DMS53 (cell line): ENCODE measurements at regions not wholly inside any gene's neighbourhood (a gene's known extent, or its start where the extent isn't known, plus 50 kb on each side); places are given as distances from the start of the nearest gene placed in this dataset.
A peak's percentile ranks its signal among the peaks of the same experiment; 100 is the strongest.

Source experiments
- DNase-seq: peaks from one replicate; lab custom pipeline; 2025; lab: John Stamatoyannopoulos, UW

DNA sequence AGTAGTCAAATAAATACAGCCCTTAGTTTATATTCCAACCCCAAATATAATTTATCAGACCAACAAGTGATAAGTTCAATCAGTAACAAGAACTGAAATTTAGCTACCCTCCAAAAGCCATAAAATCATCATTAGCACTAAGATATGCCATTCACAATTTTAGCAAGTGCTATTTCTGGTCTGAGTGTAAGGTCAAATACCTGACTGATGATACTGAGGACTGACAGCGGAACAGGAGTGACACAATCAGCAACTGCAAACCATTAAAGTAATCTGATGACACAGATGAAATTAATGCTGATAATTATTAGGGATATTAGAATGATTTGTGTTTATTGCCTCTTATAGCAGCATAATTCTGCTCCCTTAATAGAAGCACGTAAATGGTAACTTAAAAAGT is 152.7 kb upstream of the SPHKAP start:
- DNase-seq, result no peak

DNA sequence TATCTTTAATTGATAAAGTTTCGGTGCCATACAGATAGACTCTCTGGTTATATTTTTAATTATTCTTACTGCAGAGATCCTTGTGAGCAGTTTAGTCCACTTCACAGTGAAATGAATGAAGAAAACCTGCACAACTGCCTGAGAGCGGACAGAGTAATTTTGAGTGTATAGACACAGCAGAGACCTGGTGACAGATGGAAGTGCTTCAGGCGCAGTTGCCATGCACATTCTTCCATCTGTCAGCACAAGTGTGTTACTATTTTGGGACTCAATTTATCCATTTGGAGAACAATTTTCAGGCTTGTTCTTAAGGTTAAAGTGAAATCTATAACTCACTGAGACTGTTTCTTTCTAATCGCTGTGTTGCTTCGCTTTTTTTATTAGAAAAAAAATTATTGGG is 147.8 kb upstream of the SPHKAP start:
- no peak for DNase-seq

DNA sequence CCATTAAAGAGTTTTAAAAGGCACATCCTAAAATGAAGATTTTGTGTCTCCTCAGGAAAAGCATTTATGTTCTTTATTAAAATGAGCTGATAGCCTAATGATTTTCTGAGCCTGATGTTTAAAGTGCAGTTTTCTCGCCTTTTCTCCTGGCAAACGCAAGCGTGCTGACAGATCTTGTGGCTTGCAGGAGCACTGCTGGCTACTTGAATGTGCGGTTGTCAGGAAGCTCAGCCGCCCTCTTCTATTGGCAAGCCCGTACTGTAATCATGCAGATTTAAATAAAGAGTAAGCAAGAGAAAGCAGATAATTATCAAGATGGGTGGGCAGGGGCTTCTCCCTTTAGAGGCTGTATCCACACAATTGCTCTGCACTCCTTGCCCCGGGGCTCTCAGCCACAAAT is 139.5 kb upstream of the SPHKAP start:
- no peak for DNase-seq

DNA sequence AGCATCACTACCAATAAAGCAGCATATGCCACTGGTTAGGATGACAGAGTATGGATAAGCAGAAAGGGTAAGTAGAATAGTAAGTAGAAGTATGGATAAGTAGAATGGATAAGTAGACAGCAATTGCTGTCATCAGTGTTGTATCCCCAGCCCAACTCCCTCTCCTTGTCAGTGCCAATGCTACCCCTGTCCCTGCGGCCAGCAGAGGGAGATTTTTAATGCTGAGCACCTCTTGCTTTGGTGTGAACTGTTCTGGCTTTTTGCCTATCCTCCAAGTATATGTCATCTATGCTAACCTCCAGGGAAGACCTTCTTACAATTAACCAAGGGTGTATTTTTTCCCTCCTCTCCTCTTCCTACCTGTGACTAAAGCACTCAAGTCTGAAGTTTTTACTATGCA is 136.7 kb upstream of the SPHKAP start:
- peak; percentile 63 for DNase-seq

DNA sequence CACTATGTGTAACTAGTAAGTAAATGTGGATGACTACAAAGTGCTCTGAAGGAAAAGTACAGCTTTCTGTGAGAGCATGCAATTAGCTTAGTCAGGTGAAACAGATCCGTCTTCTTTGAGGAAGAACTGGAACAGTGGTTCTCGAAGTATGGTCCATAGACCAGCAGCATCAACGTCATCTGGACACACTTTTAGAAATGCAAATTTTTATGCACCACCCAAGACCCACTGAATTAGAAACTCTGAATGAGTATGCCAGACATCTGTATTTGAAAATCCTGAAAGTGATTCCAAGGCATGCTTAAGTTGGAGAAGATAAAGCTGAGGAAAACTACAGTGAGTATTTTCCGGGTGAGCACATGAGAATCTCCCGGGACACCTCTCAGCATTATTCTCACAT is 130.7 kb upstream of the SPHKAP start:
- DNase-seq, result no peak

DNA sequence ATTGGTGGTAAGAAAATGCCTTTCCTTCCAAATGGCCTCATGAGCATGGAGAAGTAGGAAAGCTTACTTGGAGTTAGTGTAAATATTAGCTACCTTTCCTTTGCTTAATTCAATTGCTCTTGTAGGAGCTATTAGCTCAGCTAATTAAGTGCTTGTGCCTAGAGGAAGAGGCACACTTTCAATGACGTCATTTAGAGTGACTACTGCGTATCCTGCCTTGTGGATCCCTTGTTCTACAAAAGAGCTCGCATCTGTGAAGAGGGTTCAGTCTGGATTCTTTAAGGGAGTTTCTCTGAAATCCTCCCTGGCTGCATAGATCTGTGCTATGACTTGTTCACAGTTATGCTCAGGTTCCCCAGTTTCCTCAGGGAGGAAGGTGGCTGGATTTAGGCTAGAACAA is 122.5 kb upstream of the SPHKAP start:
- no peak for DNase-seq

DNA sequence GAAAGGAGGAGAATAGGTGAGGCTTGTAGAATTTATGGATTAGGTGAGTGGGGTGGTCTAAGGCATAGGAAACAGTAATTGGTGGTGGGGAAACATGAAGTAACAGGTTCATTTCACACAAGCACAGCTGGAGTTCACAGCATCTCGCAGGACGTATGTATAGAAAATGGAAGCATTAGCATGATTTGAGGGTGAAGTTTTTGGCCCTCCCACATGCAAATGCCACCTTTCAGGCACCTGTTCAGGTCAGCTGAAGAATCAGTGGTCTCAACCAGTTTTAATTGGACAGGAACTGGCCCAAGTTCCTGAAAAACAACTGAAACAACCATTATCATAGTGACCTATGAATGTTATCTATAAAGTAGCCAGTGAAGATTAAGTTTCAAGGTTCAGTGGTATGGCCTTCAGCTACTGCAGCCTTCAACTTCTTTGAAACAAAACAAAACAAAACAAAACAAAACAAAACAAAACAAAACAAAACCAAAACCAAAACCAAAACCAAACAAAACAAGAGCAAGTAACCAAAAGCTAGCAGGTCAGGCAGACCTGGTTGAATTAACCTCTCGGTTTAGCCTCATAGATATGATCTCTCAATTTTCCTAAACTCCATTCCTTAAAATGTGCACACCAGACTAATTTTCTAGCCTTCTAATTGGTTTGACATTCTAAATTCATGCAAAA is 102.1 kb upstream of the SPHKAP start:
- DNase-seq, result no peak

DNA sequence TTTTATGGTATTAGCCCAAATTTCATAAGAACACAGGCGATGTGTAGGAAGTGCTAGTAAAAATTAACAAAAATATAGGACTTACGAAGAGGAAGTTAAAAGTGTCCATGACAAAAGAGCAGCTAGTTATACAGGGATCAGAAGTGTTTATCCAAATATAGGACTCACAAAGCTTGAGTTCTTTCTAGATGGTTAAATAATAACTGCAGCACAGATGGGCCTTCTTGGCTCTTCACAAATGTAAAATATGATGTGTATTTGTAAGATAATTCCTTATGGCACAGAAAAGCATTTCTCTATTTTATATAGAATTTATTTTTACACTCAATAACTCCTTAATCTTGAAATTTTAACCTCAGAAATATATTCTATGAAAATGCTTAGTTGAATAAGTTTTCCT is 100.9 kb upstream of the SPHKAP start:
- no peak for DNase-seq

DNA sequence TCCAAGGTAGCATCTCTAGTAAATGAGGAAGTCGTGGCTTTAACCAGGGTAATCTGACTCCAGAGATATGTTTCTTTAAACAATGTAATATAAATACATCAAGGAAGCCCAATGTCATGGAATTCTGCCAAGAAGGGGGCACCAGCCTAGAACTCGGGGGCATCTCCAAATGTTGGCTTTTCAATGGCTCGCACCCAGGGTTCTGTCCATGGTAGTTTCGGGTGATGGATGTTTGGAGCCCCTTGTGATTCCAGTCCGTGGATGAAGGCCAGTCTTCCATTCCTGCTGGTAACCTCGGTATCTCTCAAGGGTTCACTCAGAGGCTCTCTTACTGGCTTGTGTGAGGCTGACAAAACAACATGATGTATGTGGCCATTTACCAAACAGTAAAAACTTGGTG is 91.7 kb upstream of the SPHKAP start:
- DNase-seq, result no peak

DNA sequence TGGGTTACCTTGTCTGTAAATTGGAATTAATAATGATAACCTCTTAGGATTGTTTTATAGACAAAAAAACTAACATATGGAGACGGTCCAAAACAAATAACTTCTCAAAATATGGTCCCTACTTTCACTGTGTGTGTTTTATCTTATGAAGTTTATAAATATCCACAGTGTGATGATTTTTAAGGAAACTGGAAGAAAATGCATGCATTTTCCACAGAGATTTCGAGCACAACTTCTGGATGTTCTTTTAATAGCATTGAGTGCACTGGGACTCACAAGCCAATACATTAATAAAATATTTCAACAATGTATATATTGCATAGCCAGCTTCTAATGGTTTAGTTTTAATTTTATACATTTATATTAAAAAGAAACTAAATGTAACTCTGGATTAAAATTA is 87.9 kb upstream of the SPHKAP start:
- DNase-seq, result no peak

DNA sequence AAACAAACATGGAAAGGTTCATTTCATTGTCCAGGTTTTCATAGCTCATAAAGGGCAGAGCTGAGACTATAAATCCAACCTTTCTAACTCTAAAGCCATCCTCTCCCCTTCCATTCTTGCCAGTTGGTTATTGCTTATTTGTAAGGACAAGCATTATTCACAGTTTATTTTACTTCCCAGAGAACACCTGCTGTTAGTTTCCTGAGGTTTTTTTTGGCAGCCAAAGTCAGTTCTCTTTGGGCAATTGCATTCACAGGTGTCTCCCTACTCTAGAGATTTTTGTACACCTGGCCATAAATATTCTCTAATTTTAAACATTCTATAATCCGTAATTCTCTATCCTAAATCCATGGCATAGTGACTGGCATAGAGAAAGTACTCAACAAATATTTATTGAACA is 87.3 kb upstream of the SPHKAP start:
- peak; percentile 18 for DNase-seq

DNA sequence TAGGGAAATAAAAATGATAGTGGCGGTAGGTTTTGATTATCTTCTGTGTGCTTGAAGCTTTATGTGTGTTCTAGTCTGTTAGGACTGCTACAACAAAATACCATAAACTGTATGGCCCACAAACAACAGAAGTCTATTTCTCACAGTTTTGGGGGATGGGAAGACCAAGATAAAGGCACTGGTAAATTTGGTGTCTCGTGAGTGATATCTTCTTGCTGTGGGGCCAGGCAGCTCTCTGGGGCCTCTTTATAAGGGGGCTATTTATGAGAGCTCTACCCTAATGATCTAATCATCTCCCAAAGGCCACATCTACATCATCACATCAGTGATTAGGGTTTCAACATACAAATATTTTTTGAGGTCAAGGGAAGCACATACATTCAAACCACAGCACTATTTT is 86.8 kb upstream of the SPHKAP start:
- DNase-seq, result no peak

DNA sequence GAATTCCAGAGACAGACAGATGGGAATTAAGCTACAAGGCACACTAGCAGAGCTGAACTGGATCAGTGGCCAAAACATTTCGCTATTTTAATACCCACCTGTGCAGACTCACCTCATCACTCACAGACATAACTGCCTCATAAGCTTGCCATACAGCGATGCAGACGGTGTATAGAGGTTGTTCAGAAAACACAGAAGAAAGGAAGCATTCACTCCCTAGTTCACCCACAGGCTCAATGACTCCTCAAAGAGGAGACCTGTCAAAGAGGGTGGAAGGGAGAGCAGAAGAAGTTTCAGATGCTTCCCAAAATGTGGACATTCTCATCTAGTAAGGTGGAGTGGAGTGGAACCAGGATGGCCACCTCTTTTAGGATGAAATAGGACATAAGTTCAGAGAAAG is 81.7 kb upstream of the SPHKAP start:
- no peak for DNase-seq

DNA sequence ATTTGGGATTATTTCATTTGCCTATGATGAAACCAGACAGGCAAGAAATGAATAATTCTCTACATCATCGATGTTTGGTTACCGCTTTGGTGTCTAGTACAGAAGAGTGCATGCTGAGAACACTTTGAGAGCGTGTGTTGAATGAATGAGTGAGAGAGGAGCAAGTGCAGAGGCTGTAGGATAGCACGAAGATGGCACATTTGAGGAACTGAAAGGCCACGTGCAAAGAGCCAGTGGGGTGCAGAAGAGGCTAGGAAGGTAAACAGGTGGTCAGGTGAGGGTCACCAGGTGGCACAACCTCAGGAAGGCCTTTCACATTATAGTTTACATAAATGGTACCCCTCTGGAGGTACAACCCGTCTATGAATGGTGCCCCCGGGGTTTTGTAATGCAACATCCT is 80.1 kb upstream of the SPHKAP start:
- DNase-seq, result no peak

DNA sequence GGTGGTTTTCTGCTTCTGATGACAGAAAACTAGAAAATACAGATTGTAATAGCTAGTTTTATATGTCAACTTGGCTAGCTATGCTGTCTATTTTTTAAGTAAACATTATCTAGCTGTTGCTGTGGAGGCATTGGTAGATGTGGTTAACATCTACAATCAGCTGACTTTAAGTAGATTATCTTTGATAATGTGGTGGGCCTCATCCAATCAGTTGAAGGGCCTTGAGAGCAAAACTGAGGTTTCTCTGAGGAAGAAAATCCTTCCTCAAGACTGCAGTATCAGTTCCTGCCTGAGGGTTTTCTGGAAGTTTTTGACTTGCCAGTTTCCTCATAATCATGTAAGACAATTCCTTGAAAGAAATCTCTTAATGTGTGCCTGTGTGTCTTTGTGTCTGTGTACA is 75.9 kb upstream of the SPHKAP start:
- no peak for DNase-seq

DNA sequence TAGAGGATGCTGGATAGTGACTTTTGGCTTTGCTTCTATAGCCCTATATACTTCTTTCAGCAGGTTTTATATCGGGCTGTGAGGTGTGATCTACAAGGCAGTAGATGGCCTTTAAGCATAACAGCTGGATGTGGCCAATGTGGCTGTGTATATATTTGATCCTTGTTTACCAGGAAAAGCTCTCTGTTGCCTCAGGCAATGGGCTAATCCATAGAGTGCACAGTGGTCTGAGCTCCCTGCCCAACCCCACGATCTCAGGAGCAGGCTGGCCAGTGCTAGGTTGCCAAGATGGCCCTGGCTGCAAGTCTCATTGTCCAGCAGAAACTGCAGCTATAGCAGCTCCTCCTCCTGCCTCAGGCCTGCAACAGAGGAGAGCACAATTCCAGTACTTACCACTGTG is 72.3 kb upstream of the SPHKAP start:
- no peak for DNase-seq

DNA sequence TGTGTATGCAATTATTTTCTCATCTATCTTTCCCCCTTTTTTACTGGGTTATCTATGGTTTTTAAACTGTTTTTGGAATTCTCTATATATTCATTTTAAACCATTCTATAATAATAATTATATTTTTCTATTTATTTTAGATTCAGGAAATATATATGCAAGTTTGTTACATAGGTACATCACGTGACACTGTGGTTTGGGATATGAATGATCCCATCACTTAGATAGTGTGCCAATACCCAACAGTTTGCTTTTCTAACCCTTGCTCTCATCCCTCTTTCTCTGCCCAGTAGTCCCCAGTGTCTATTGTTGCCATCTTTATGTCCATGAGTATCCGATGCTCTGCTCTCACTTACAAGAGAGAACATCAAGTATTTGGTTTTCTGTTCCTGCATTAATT is 65.8 kb upstream of the SPHKAP start:
- DNase-seq, result no peak

DNA sequence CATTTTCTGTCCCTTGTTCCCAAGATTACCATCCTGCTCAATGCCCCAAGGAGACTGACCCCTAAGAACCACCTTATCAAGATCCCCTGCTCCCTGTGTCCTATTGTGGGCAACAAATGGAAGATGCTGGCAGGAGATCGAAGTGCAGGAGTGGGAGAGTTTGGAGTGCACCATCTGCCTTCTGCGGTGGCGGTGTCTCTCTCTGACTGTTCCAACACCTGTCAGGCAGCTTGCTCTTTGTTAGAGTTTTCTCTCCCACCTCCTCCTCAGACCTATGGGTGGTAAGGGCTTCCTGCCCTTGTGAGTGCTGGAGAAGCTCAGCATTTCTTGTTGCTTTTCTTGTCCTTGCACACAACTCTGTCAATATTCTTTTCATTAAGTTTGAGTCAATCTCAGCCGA is 64.1 kb upstream of the SPHKAP start:
- DNase-seq, result no peak

DNA sequence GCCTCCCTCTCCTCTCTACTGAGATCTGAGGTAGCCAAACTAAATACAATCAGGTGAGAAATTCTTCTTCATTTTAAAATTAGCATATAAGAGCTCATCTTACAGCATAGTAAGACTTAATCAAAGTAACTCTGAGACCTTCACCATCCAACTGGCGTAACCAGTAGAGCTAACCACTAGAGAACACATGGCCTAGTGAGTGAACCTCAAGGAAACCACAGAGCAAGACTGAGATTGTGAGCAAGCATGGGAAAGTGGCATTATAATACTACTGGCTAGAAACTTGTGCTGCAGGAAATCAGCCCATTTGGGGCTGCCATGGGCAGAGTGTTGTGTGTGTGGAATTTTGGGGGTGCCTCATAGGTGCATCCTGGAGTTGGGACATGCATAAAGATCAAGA is 61.1 kb upstream of the SPHKAP start:
- DNase-seq, result no peak

DNA sequence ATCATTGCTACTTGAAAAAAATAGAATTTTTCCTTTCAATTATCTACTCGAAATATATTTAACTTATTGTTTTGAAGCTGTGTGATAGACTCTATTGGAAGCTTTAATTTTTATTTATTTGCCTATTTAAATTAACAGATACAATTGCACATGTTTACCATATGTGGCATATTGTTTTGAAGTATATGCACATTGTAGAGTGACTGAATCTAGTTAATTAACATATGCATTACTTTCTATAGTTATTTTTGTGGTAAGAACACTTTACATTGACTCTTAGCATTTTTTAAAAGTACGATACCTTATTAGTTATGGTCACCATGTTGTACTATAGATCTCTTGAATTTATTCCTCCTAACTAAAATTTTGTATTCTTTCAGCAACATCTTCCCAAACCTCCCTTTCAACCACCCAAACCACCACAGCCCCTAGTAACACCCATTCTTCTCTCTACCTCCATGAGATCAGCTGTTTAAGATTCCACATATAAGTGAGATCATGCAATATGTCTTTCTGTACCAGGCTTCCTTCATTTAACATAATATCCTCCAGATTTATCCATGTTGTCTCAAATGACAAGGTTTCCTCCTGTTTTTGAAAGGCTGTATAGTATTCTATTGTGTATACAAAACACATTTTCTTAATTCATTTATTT is 58.5 kb upstream of the SPHKAP start:
- DNase-seq, result no peak

DNA sequence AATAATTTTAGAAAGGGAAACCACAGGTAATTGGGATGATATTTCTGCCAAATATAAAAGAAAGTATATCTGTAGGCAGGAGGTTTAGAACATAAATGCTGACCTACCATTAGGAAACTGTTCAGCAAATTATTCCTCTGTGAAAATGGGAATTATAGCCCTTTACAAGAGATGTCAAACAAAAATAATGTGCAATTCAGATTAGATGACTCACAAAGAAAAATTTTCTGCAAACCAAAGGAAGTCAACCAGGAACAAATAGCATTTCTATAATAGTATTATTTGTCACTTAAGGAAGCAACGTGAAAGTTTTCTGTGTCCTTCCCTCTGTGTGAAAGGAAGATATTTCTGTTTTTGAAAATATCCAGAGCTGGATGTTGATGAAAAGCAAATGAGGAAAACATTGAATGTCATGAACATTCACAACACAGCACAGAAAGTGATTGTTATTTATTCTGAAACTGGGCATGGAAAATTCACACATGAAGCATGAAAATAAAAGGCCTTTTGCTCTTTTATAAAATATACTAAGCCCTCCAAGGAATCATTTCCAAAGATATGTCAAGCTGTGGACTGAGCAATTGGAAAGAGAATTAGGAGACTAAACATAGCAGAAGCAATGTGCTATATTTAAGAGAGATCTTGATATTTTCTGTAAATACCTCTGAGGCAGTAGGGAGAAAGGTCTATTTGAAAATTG is 57.9 kb upstream of the SPHKAP start:
- no peak for DNase-seq
